A673 (cell line): ENCODE measurements at regions not wholly inside any gene's neighbourhood (a gene's known extent, or its start where the extent isn't known, plus 50 kb on each side); places are given as distances from the start of the nearest gene placed in this dataset.

Experiments used
- BruUV-seq: library from RNA; stranded (reverse); fragments of 400-500 nt; replicated peaks from 2 replicates; lab custom pipeline; 2021; lab: Mats Ljungman, UMichigan
- CTCF ChIA-PET: fragments of 300-600 bp; sonication (Branson Sonifier 250); formaldehyde crosslinking; loops from one replicate; lab custom pipeline; 2022; ENCODE audit warnings: antibody characterized with exemption; lab: Charles Lee
- POLR2A ChIA-PET: fragments of 300-600 bp; sonication (Branson Sonifier 250); formaldehyde crosslinking; loops from one replicate; lab custom pipeline; 2022; ENCODE audit warnings: antibody characterized with exemption; ENCODE audit not compliant: low non-redundant PET; lab: Charles Lee
- DNase-seq: peaks from one replicate; pipeline ENCODE4 v3.0.0-alpha.2; 2015; ENCODE audit warnings: low spot score
- H3K27ac ChIP-seq: fragments of 200-600 bp; sonication (generic); 2 replicates; pipeline ENCODE4 v1.5.1; 2016; ENCODE audit warnings: mixed run types, low read depth, mild to moderate bottlenecking, mixed read lengths, antibody characterized with exemption, low read length; ENCODE audit not compliant: poor library complexity, severe bottlenecking
- H3K27me3 ChIP-seq: fragments of 200-600 bp; sonication (generic); replicated peaks from 2 replicates; pipeline ENCODE4 v1.6.1; 2017; ENCODE audit warnings: mixed run types, low read depth, mild to moderate bottlenecking, mixed read lengths, antibody characterized with exemption, low read length; ENCODE audit not compliant: insufficient read depth, poor library complexity
- H3K36me3 ChIP-seq: fragments of 200-600 bp; sonication (generic); 2 replicates; pipeline ENCODE4 v1.6.1; 2016; ENCODE audit warnings: mixed run types, mild to moderate bottlenecking, mixed read lengths, antibody characterized with exemption, low read length; ENCODE audit not compliant: insufficient read depth, poor library complexity, severe bottlenecking
- H3K4me1 ChIP-seq: fragments of 200-600 bp; sonication (generic); 2 replicates; pipeline ENCODE4 v1.6.1; 2017; ENCODE audit warnings: mixed run types, mild to moderate bottlenecking, mixed read lengths, antibody characterized with exemption, low read length; ENCODE audit not compliant: insufficient read depth, poor library complexity, severe bottlenecking
- H3K4me3 ChIP-seq: fragments of 200-600 bp; sonication (generic); 2 replicates; pipeline ENCODE4 v1.5.1; 2016; ENCODE audit warnings: low read depth, mixed run types, mild to moderate bottlenecking, mixed read lengths, low read length; ENCODE audit not compliant: poor library complexity, severe bottlenecking
- H3K9me3 ChIP-seq: fragments of 200-600 bp; sonication (generic); 2 replicates; pipeline ENCODE4 v1.6.1; 2016; ENCODE audit warnings: mixed run types, low read depth, mild to moderate bottlenecking, mixed read lengths, antibody characterized with exemption, low read length; ENCODE audit not compliant: poor library complexity, severe bottlenecking
- EZH2 ChIP-seq: fragments of 200-600 bp; sonication (generic); IDR thresholded peaks from 2 replicates; pipeline ENCODE4 v1.6.1; 2017; ENCODE audit warnings: borderline replicate concordance, low read depth, mild to moderate bottlenecking, mixed read lengths, antibody characterized with exemption, low read length; ENCODE audit not compliant: poor library complexity, severe bottlenecking
- intact Hi-C: fragments of 100-400 bp; cut with micrococcal nuclease; formaldehyde crosslinking; loops from one replicate; pipeline ENCODE4 v1.10.0; 2022; ENCODE audit not compliant: unreplicated experiment
- TF ChIP-seq, protein P1 (sequence below): fragments of 300-800, 200-600 bp; sonication (generic); conservative IDR thresholded peaks from 2 replicates; pipeline ENCODE4 v1.5.1; 2017; ENCODE audit warnings: low read depth, mild to moderate bottlenecking, antibody characterized with exemption, low read length, moderate library complexity, mixed read lengths

DNA sequence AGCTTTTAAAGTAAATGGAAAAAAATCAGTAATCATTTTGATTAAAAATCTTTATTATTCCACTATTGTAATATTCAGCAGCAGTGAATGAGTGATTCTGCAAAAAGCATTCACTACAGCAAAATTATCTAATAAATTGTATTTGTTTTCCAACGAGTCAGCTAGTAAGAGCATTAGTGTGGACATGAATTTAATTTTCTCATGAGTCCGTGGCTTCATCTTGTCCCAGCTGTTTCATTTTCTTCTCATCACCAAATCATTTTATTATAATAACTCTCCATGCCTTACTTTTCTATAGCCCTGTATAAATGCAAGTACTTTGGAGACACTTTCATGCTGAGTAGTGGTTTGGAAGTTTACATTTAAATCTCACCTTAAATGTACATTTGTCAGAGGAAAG is 66.2 kb downstream of the FANCF start:
- BruUV-seq, result no TSS peak
- no peak for DNase-seq
- no peak for TF ChIP-seq EZH2
- TF ChIP-seq, protein P1, sequence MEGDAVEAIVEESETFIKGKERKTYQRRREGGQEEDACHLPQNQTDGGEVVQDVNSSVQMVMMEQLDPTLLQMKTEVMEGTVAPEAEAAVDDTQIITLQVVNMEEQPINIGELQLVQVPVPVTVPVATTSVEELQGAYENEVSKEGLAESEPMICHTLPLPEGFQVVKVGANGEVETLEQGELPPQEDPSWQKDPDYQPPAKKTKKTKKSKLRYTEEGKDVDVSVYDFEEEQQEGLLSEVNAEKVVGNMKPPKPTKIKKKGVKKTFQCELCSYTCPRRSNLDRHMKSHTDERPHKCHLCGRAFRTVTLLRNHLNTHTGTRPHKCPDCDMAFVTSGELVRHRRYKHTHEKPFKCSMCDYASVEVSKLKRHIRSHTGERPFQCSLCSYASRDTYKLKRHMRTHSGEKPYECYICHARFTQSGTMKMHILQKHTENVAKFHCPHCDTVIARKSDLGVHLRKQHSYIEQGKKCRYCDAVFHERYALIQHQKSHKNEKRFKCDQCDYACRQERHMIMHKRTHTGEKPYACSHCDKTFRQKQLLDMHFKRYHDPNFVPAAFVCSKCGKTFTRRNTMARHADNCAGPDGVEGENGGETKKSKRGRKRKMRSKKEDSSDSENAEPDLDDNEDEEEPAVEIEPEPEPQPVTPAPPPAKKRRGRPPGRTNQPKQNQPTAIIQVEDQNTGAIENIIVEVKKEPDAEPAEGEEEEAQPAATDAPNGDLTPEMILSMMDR, result no peak
- Histone ChIP-seq H3K4me1 (peaks cover 10% of the 10 kb centered on the region), H3K36me3 (no peaks in the 10 kb centered on the region), H3K9me3 (no peaks in the 10 kb centered on the region), H3K27ac (no peak overlapping the region), H3K27me3 (no peaks in the 10 kb centered on the region), H3K4me3 (peak overlapping the region; percentile 10)
- POLR2A ChIA-PET, result no interaction called here
- CTCF ChIA-PET, result no interaction called here
- intact Hi-C loops, result no loop called here

DNA sequence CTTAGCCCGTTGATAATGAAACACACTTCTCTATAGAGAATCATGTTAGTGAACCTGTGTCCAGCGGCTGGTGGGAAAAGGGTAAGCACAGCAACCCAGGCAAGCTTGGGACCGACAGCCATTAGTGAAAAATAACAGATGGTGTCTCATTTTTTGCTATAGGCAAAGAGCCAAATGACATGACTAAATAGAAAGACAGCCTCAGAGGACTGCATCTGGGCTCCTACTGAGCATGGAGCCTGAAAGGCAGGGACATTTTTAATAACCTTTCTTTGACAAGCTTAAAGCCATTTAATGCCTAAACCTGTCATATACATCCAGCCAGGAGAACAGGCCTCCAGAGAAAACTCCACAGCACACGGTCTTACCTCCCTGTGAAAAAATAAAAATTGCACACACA is 67.0 kb downstream of the FANCF start:
- BruUV-seq, result no TSS peak
- no peak for TF ChIP-seq EZH2
- TF ChIP-seq, protein P1, result no peak
- DNase-seq, result peak; percentile 55
- no peaks in the 10 kb centered on the region for H3K9me3 ChIP-seq
- intact Hi-C loops, result no loop called here
- CTCF ChIA-PET, result no interaction called here
- no peaks in the 10 kb centered on the region for H3K36me3 ChIP-seq
- peak overlapping the region; percentile 10 for H3K4me3 ChIP-seq
- no peaks in the 10 kb centered on the region for H3K27me3 ChIP-seq
- H3K27ac ChIP-seq, result no peak overlapping the region
- H3K4me1 ChIP-seq, result peaks cover 10% of the 10 kb centered on the region
- POLR2A ChIA-PET, result no interaction called here

DNA sequence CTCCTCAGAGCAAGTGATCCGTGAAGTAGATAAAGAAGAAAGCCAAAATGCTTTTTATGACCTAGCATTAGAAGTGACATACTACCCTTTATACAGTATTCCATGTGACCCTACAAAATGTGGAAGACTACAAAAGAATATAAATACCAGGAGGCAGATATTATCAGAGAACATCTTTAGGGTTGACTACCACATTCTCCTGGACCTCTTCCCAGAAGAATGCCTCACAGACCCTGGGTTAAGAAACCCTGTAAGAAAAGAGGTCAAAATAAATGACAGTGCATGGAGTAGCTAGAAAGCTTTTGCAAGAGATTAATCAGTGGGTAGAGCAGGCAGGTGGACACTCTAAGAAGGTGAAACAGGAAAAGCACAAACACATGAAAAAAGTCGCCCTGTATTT is 69.2 kb downstream of the FANCF start:
- ChIA-PET CTCF (no interaction called here), POLR2A (no interaction called here)
- Histone ChIP-seq H3K36me3 (no peaks in the 10 kb centered on the region), H3K4me3 (no peak overlapping the region), H3K27ac (no peak overlapping the region), H3K9me3 (no peaks in the 10 kb centered on the region), H3K4me1 (peaks cover 10% of the 10 kb centered on the region), H3K27me3 (no peaks in the 10 kb centered on the region)
- DNase-seq, result no peak
- no TSS peak for BruUV-seq
- TF ChIP-seq, protein P1, result no peak
- no peak for TF ChIP-seq EZH2
- intact Hi-C loops, result no loop called here
